ENCODE measurements at regions not wholly inside any gene's neighbourhood (a gene's known extent, or its start where the extent isn't known, plus 50 kb on each side); places are given as distances from the start of the nearest gene placed in this dataset.

DNA sequence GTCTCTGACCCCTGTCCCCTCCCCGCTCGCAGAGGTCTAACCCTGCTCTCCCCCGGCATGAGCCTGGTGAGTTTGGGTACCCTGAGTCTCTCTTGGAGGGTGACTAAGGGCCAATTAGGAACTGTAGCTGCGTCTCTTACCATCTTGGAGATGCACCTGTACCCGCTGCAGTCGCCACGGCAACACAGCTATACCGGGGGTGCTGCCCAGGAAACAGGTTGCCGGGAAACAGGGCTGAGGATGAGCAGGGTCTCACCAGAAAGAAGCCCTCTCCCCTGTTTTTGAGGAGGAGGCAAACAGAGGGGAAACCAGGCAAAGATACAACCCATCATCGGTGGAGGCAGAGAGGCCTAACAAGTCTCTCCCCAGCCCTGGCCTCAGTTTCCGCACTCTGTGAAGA, 140.2 kb downstream of the TMEM132E start:
- Mint-ChIP-seq H3K27me3 (ENCODE audit: unreplicated experiment) (peaks cover 8% of the 10 kb centered on the region), H3K27ac (ENCODE audit: unreplicated experiment) (no peak overlapping the region), H3K9me3 (ENCODE audit: unreplicated experiment) (peaks cover under 1% of the 10 kb centered on the region), H3K4me1 (ENCODE audit: low read depth, unreplicated experiment) (peaks cover 7% of the 10 kb centered on the region), H3K36me3 (ENCODE audit: unreplicated experiment) (no peaks in the 10 kb centered on the region), H3K4me3 (ENCODE audit: unreplicated experiment) (no peak overlapping the region)
- TF ChIP-seq CTCF (IDR thresholded peaks at IDR 0.05; ENCODE audit: partially characterized antibody, unreplicated experiment): no peak
- no peak for DNase-seq

- Mint-ChIP-seq H3K36me3 (ENCODE audit: unreplicated experiment) (no peaks in the 10 kb centered on the region), H3K9me3 (ENCODE audit: unreplicated experiment) (peaks cover 2% of the 10 kb centered on the region), H3K4me3 (ENCODE audit: unreplicated experiment) (no peak overlapping the region), H3K27ac (ENCODE audit: unreplicated experiment) (no peak overlapping the region), H3K27me3 (ENCODE audit: unreplicated experiment) (peaks cover 7% of the 10 kb centered on the region), H3K4me1 (ENCODE audit: low read depth, unreplicated experiment) (peaks cover 3% of the 10 kb centered on the region)
- no peak for DNase-seq
- no peak for TF ChIP-seq CTCF (IDR thresholded peaks at IDR 0.05; ENCODE audit: partially characterized antibody, unreplicated experiment)
Observed at GRCh38 chr17:34717092-34717491, 137.7 kb downstream of the TMEM132E start.

- Mint-ChIP-seq H3K27ac (ENCODE audit: unreplicated experiment) (no peak overlapping the region), H3K36me3 (ENCODE audit: unreplicated experiment) (no peaks in the 10 kb centered on the region), H3K4me1 (ENCODE audit: low read depth, unreplicated experiment) (peaks cover 8% of the 10 kb centered on the region), H3K9me3 (ENCODE audit: unreplicated experiment) (peaks cover 2% of the 10 kb centered on the region), H3K27me3 (ENCODE audit: unreplicated experiment) (peaks cover 7% of the 10 kb centered on the region), H3K4me3 (ENCODE audit: unreplicated experiment) (no peak overlapping the region)
- no peak for TF ChIP-seq CTCF (IDR thresholded peaks at IDR 0.05; ENCODE audit: partially characterized antibody, unreplicated experiment)
- DNase-seq: no peak
Observed at GRCh38 chr17:34716291-34716690, 136.9 kb downstream of the TMEM132E start.

DNA sequence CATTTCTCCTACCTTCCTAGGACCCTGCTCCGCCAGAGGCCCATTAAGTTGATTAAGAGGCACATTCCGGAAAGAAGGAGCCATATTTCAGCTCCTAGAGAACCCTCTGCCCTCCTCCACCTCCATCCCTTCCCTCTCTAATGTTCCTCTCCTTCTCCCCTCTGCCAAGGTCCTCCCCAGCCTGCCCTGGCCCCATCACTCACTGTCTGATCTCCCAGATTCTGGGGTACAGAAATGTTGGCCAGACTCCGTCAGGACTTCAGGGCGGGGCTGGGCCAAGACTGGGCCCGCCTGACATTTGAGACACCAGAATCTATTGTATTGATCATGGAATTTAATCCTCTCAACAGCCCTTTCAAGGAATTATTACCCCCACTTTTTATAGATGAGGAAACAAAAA, 136.1 kb downstream of the TMEM132E start:
- no peaks in the 10 kb centered on the region for H3K36me3 Mint-ChIP-seq (ENCODE audit: unreplicated experiment)
- peaks cover 3% of the 10 kb centered on the region for H3K27me3 Mint-ChIP-seq (ENCODE audit: unreplicated experiment)
- TF ChIP-seq CTCF (IDR thresholded peaks at IDR 0.05; ENCODE audit: partially characterized antibody, unreplicated experiment): no peak
- no peak overlapping the region for H3K27ac Mint-ChIP-seq (ENCODE audit: unreplicated experiment)
- H3K4me3 Mint-ChIP-seq (ENCODE audit: unreplicated experiment): no peak overlapping the region
- peaks cover 12% of the 10 kb centered on the region for H3K4me1 Mint-ChIP-seq (ENCODE audit: low read depth, unreplicated experiment)
- peaks cover 2% of the 10 kb centered on the region for H3K9me3 Mint-ChIP-seq (ENCODE audit: unreplicated experiment)
- DNase-seq: no peak

- Mint-ChIP-seq H3K9me3 (ENCODE audit: unreplicated experiment) (peaks cover 2% of the 10 kb centered on the region), H3K36me3 (ENCODE audit: unreplicated experiment) (no peaks in the 10 kb centered on the region), H3K27me3 (ENCODE audit: unreplicated experiment) (peaks cover 3% of the 10 kb centered on the region), H3K4me1 (ENCODE audit: low read depth, unreplicated experiment) (peaks cover 13% of the 10 kb centered on the region), H3K4me3 (ENCODE audit: unreplicated experiment) (no peak overlapping the region), H3K27ac (ENCODE audit: unreplicated experiment) (no peak overlapping the region)
- DNase-seq: no peak
- TF ChIP-seq CTCF (IDR thresholded peaks at IDR 0.05; ENCODE audit: partially characterized antibody, unreplicated experiment): no peak
Observed at GRCh38 chr17:34714475-34715410, 135.4 kb downstream of the TMEM132E start.

Measured in glutamatergic neuron (in vitro differentiated cells).